ENCODE measurements at regions not wholly inside any gene's neighbourhood (a gene's known extent, or its start where the extent isn't known, plus 50 kb on each side); places are given as distances from the start of the nearest gene placed in this dataset.

DNA sequence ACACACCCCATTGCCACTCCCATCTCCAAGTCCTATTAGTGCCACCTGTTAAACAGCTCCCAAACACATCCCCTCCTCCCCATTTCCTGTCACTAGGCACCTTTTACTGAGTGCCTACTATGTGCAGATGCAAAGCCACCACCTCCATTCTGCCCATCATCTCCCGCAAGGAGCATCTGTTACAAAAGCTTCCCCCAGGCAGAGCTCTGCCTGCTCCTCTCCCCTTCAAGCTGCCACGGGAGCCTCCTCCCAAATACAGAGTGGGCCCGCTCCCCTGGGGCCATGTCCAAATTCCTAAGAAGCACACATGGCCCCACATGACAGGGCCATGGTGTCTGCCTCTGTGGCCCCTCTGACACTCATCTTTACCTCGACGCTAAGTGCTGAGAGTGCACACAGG, 149.7 kb downstream of the OAT start:
- no peaks in the 10 kb centered on the region for H3K36me3 ChIP-seq (ENCODE audit: control insufficient read depth in 2 of 2, insufficient read depth in 2 of 2, low read length in 1 of 2)
- H3K4me2 ChIP-seq (ENCODE audit: control insufficient read depth, insufficient read depth), result no peak overlapping the region
- no peak overlapping the region for H3K27ac ChIP-seq (ENCODE audit: control insufficient read depth, insufficient read depth)
- no peaks in the 10 kb centered on the region for H4K20me1 ChIP-seq (ENCODE audit: control insufficient read depth, insufficient read depth)
- no peaks in the 10 kb centered on the region for H3K27me3 ChIP-seq (replicated peaks in 1 of 2; ENCODE audit: control insufficient read depth in 2 of 2, insufficient read depth in 2 of 2, low read length in 1 of 2)
- ChIA-PET SMC1A (ENCODE audit: uncharacterized antibody, unreplicated experiment) (no interaction called here), RAD21 (ENCODE audit: unreplicated experiment) (no interaction called here), POLR2A (no interaction called here), CTCF (no interaction called here)
- 41% methylated on average over 5 of the region's 5 CpGs for WGBS (ENCODE audit: insufficient coverage, insufficient replicate concordance, low lambda C conversion rate, missing lambda C conversion rate)
- ATAC-seq (no peak), FAIRE-seq (no peak), DNase-seq (ENCODE audit: low read depth, low spot score) (no peak)
- H3K4me3 ChIP-seq, result no peak overlapping the region
- in situ Hi-C loops (cut with MboI), result no loop called here
- H3K9ac ChIP-seq (ENCODE audit: control insufficient read depth, insufficient read depth, low read length), result no peak overlapping the region
- H2AFZ ChIP-seq (ENCODE audit: control insufficient read depth, low read depth, low read length), result no peak overlapping the region
- intact Hi-C loops (cut with micrococcal nuclease; ENCODE audit: unreplicated experiment), result no loop called here
- no peaks in the 10 kb centered on the region for H3K79me2 ChIP-seq (ENCODE audit: control insufficient read depth, insufficient read depth, low read length)
- H3K9me3 ChIP-seq (replicated peaks; ENCODE audit: control insufficient read depth, insufficient read depth, low read length), result peaks cover 14% of the 10 kb centered on the region; the same call in 2 of the 3 replicates
- TF ChIP-seq CREB1 (IDR thresholded peaks at IDR 0.05; ENCODE audit: low read depth), result no peak
- no peak for TF ChIP-seq CHD1 (IDR thresholded peaks at IDR 0.05; ENCODE audit: low read depth, low read length)
- no peak for TF ChIP-seq ZNF217 (IDR thresholded peaks at IDR 0.05)
- no peak for TF ChIP-seq PML (IDR thresholded peaks at IDR 0.05; ENCODE audit: low read length)
- no peak for TF ChIP-seq SUZ12 (IDR thresholded peaks at IDR 0.05; ENCODE audit: unreplicated experiment)
- no peak for TF ChIP-seq ETV6 (conservative IDR thresholded peaks at IDR 0.05 in 1 of 2, IDR thresholded peaks at IDR 0.05 in 1 of 2; ENCODE audit: borderline replicate concordance in 1 of 2, low read depth in 1 of 2)
- no peak for TF ChIP-seq JUNB (IDR thresholded peaks at IDR 0.05)
- TF ChIP-seq, protein P1, sequence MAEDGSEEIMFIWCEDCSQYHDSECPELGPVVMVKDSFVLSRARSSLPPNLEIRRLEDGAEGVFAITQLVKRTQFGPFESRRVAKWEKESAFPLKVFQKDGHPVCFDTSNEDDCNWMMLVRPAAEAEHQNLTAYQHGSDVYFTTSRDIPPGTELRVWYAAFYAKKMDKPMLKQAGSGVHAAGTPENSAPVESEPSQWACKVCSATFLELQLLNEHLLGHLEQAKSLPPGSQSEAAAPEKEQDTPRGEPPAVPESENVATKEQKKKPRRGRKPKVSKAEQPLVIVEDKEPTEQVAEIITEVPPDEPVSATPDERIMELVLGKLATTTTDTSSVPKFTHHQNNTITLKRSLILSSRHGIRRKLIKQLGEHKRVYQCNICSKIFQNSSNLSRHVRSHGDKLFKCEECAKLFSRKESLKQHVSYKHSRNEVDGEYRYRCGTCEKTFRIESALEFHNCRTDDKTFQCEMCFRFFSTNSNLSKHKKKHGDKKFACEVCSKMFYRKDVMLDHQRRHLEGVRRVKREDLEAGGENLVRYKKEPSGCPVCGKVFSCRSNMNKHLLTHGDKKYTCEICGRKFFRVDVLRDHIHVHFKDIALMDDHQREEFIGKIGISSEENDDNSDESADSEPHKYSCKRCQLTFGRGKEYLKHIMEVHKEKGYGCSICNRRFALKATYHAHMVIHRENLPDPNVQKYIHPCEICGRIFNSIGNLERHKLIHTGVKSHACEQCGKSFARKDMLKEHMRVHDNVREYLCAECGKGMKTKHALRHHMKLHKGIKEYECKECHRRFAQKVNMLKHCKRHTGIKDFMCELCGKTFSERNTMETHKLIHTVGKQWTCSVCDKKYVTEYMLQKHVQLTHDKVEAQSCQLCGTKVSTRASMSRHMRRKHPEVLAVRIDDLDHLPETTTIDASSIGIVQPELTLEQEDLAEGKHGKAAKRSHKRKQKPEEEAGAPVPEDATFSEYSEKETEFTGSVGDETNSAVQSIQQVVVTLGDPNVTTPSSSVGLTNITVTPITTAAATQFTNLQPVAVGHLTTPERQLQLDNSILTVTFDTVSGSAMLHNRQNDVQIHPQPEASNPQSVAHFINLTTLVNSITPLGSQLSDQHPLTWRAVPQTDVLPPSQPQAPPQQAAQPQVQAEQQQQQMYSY (CRISPR knock-in tag; IDR thresholded peaks at IDR 0.05), result no peak
- no peak for TF ChIP-seq KAT2A (conservative IDR thresholded peaks at IDR 0.05; ENCODE audit: control insufficient read depth, low read depth, low read length)
- no peak for TF ChIP-seq POU2F2 (IDR thresholded peaks at IDR 0.05; ENCODE audit: borderline replicate concordance, low read depth, low read length)
- no peak for TF ChIP-seq SMAD5 (IDR thresholded peaks at IDR 0.05; ENCODE audit: low read depth)
- no peak for TF ChIP-seq SIN3A (IDR thresholded peaks at IDR 0.05; ENCODE audit: low read depth, low read length)
- no peak for TF ChIP-seq SMC3 (IDR thresholded peaks at IDR 0.05; ENCODE audit: borderline replicate concordance, low read length)
- TF ChIP-seq POLR2AphosphoS2 (IDR thresholded peaks at IDR 0.05; ENCODE audit: low read depth, low read length), result no peak
- no peak for TF ChIP-seq SPI1 (IDR thresholded peaks at IDR 0.05; ENCODE audit: borderline replicate concordance, insufficient read depth, low read depth, low read length)
- no peak for TF ChIP-seq EGR1 (IDR thresholded peaks at IDR 0.05; ENCODE audit: borderline replicate concordance in 1 of 2, low read depth in 2 of 2, low read length in 2 of 2)
- no peak for TF ChIP-seq ESRRA (IDR thresholded peaks at IDR 0.05; ENCODE audit: low read length)
- TF ChIP-seq, protein P2, sequence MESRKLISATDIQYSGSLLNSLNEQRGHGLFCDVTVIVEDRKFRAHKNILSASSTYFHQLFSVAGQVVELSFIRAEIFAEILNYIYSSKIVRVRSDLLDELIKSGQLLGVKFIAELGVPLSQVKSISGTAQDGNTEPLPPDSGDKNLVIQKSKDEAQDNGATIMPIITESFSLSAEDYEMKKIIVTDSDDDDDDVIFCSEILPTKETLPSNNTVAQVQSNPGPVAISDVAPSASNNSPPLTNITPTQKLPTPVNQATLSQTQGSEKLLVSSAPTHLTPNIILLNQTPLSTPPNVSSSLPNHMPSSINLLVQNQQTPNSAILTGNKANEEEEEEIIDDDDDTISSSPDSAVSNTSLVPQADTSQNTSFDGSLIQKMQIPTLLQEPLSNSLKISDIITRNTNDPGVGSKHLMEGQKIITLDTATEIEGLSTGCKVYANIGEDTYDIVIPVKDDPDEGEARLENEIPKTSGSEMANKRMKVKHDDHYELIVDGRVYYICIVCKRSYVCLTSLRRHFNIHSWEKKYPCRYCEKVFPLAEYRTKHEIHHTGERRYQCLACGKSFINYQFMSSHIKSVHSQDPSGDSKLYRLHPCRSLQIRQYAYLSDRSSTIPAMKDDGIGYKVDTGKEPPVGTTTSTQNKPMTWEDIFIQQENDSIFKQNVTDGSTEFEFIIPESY (IDR thresholded peaks at IDR 0.05), result no peak
- no peak for TF ChIP-seq TCF3 (IDR thresholded peaks at IDR 0.05; ENCODE audit: borderline replicate concordance, insufficient read depth, low read depth, low read length)
- BruUV-seq (replicated peaks), result no TSS peak
- H3K4me1 ChIP-seq (ENCODE audit: control insufficient read depth, insufficient read depth, low read length), result no peaks in the 10 kb centered on the region

Data from GM12878 (cell line).